ENCODE measurements at regions not wholly inside any gene's neighbourhood (a gene's known extent, or its start where the extent isn't known, plus 50 kb on each side); places are given as distances from the start of the nearest gene placed in this dataset.

- no peaks in the 10 kb centered on the region for H3K36me3 ChIP-seq (ENCODE audit: control insufficient read depth, insufficient read depth, low read length)
- no peak for TF ChIP-seq CTCF (IDR thresholded peaks at IDR 0.05; ENCODE audit: insufficient read depth, low read length, poor library complexity, severe bottlenecking)
- DNase-seq (ENCODE audit: extremely low read depth, insufficient read length) = no peak
- H3K27me3 ChIP-seq (replicated peaks; ENCODE audit: control insufficient read depth, insufficient read depth, low read length) = no peaks in the 10 kb centered on the region
- no peak overlapping the region for H3K4me3 ChIP-seq (replicated peaks; ENCODE audit: low read depth, low read length)
Observed at GRCh38 chr10:23804125-23804524, 365.2 kb downstream of the OTUD1 start.

GRCh38 chr10:23813687-23814086 lies 374.8 kb downstream of the OTUD1 start:
- no peaks in the 10 kb centered on the region for H3K36me3 ChIP-seq (ENCODE audit: control insufficient read depth, insufficient read depth, low read length)
- H3K27me3 ChIP-seq (replicated peaks; ENCODE audit: control insufficient read depth, insufficient read depth, low read length) = no peaks in the 10 kb centered on the region
- no peak for TF ChIP-seq CTCF (IDR thresholded peaks at IDR 0.05; ENCODE audit: insufficient read depth, low read length, poor library complexity, severe bottlenecking)
- DNase-seq (ENCODE audit: extremely low read depth, insufficient read length) = no peak
- no peak overlapping the region for H3K4me3 ChIP-seq (replicated peaks; ENCODE audit: low read depth, low read length)

GRCh38 chr10:23818484-23818883 lies 379.6 kb downstream of the OTUD1 start:
- no peaks in the 10 kb centered on the region for H3K36me3 ChIP-seq (ENCODE audit: control insufficient read depth, insufficient read depth, low read length)
- no peak for TF ChIP-seq CTCF (IDR thresholded peaks at IDR 0.05; ENCODE audit: insufficient read depth, low read length, poor library complexity, severe bottlenecking)
- DNase-seq (ENCODE audit: extremely low read depth, insufficient read length) = no peak
- no peak overlapping the region for H3K4me3 ChIP-seq (replicated peaks; ENCODE audit: low read depth, low read length)
- no peaks in the 10 kb centered on the region for H3K27me3 ChIP-seq (replicated peaks; ENCODE audit: control insufficient read depth, insufficient read depth, low read length)

GRCh38 chr10:23820792-23821191 lies 381.9 kb downstream of the OTUD1 start:
- H3K36me3 ChIP-seq (ENCODE audit: control insufficient read depth, insufficient read depth, low read length) = no peaks in the 10 kb centered on the region
- no peak for TF ChIP-seq CTCF (IDR thresholded peaks at IDR 0.05; ENCODE audit: insufficient read depth, low read length, poor library complexity, severe bottlenecking)
- no peak overlapping the region for H3K4me3 ChIP-seq (replicated peaks; ENCODE audit: low read depth, low read length)
- no peak for DNase-seq (ENCODE audit: extremely low read depth, insufficient read length)
- H3K27me3 ChIP-seq (replicated peaks; ENCODE audit: control insufficient read depth, insufficient read depth, low read length) = no peaks in the 10 kb centered on the region

GRCh38 chr10:23824822-23825221 lies 384.1 kb upstream of the KIAA1217 start:
- no peaks in the 10 kb centered on the region for H3K27me3 ChIP-seq (replicated peaks; ENCODE audit: control insufficient read depth, insufficient read depth, low read length)
- TF ChIP-seq CTCF (IDR thresholded peaks at IDR 0.05; ENCODE audit: insufficient read depth, low read length, poor library complexity, severe bottlenecking) = no peak
- H3K36me3 ChIP-seq (ENCODE audit: control insufficient read depth, insufficient read depth, low read length) = no peaks in the 10 kb centered on the region
- DNase-seq (ENCODE audit: extremely low read depth, insufficient read length) = no peak
- H3K4me3 ChIP-seq (replicated peaks; ENCODE audit: low read depth, low read length) = no peak overlapping the region

GRCh38 chr10:23826421-23826820 lies 382.5 kb upstream of the KIAA1217 start:
- TF ChIP-seq CTCF (IDR thresholded peaks at IDR 0.05; ENCODE audit: insufficient read depth, low read length, poor library complexity, severe bottlenecking) = no peak
- H3K36me3 ChIP-seq (ENCODE audit: control insufficient read depth, insufficient read depth, low read length) = no peaks in the 10 kb centered on the region
- no peaks in the 10 kb centered on the region for H3K27me3 ChIP-seq (replicated peaks; ENCODE audit: control insufficient read depth, insufficient read depth, low read length)
- no peak for DNase-seq (ENCODE audit: extremely low read depth, insufficient read length)
- H3K4me3 ChIP-seq (replicated peaks; ENCODE audit: low read depth, low read length) = no peak overlapping the region
